GM12878 (cell line): ENCODE measurements at regions not wholly inside any gene's neighbourhood (a gene's known extent, or its start where the extent isn't known, plus 50 kb on each side); places are given as distances from the start of the nearest gene placed in this dataset.

Experiments
- ATAC-seq: fragments of 200-7000 bp; cut with Tn5 transposase; 3 replicates; pipeline ENCODE4 v1.9.1; 2020; ENCODE audit warnings: mild to moderate bottlenecking, moderate library complexity
- BruUV-seq: library from RNA; stranded (reverse); fragments of 400-500 nt; replicated peaks from 2 replicates; lab custom pipeline; 2021; lab: Mats Ljungman, UMichigan
- CTCF ChIA-PET: fragments of 300-600 bp; sonication (Branson Sonifier 250); formaldehyde crosslinking; extraction: SDS; loops from one replicate; lab custom pipeline; 2021; ENCODE audit warnings: inconsistent platforms; lab: Yijun Ruan, JAX
- POLR2A ChIA-PET: fragments of 350-600 bp; formaldehyde crosslinking; extraction: SDS; loops from one replicate; lab custom pipeline; 2021; ENCODE audit warnings: inconsistent platforms; lab: Charles Lee
- RAD21 ChIA-PET: fragments of 300-600 bp; sonication (Branson Sonifier 250); formaldehyde crosslinking; loops from one replicate; lab custom pipeline; 2023; ENCODE audit warnings: antibody characterized with exemption; ENCODE audit not compliant: unreplicated experiment; lab: Charles Lee
- SMC1A ChIA-PET: fragments of 300-600 bp; sonication (Branson Sonifier 250); formaldehyde crosslinking; loops from one replicate; lab custom pipeline; 2023; ENCODE audit not compliant: unreplicated experiment, uncharacterized antibody; lab: Charles Lee
- DNase-seq: peaks from one replicate; pipeline ENCODE4 v3.0.0-alpha.2; 2011; ENCODE audit warnings: low read depth, low spot score
- FAIRE-seq: peaks from 3 replicates; lab custom pipeline; 2011; peaks lifted over from hg19 to GRCh38; lab: Jason Lieb, UNC
- H2AFZ ChIP-seq: 2 replicates; pipeline ENCODE4 v1.6.0; 2011; ENCODE audit warnings: low read depth, low read length, control low read depth; ENCODE audit not compliant: control insufficient read depth
- H3K27ac ChIP-seq: 2 replicates; pipeline ENCODE4 v1.5.1; 2011; ENCODE audit warnings: control low read depth; ENCODE audit not compliant: control insufficient read depth, insufficient read depth
- H3K27me3 ChIP-seq, 2 experiments: replicated peaks in 1 of 2; 2 replicates each; pipeline versions ENCODE4 v1.6.0 to v1.6.1; 2011; ENCODE audit warnings: low read length in 1 of 2; ENCODE audit not compliant: control insufficient read depth in 2 of 2, insufficient read depth in 2 of 2
- H3K36me3 ChIP-seq, 2 experiments: 2 replicates each; pipeline ENCODE4 v1.5.1; 2011; ENCODE audit warnings: low read length in 1 of 2; ENCODE audit not compliant: control insufficient read depth in 2 of 2, insufficient read depth in 2 of 2
- H3K4me1 ChIP-seq: 2 replicates; pipeline ENCODE4 v1.6.1; 2011; ENCODE audit warnings: mild to moderate bottlenecking, low read length, moderate library complexity, mixed read lengths; ENCODE audit not compliant: control insufficient read depth, insufficient read depth
- H3K4me2 ChIP-seq: 2 replicates; pipeline ENCODE4 v1.6.0; 2011; ENCODE audit warnings: control low read depth; ENCODE audit not compliant: control insufficient read depth, insufficient read depth
- H3K4me3 ChIP-seq: fragments of 200-600 bp; sonication (generic); 2 replicates; pipeline ENCODE4 v1.5.1; 2016
- H3K79me2 ChIP-seq: 2 replicates; pipeline ENCODE4 v1.6.0; 2011; ENCODE audit warnings: low read length; ENCODE audit not compliant: control insufficient read depth, insufficient read depth
- H3K9ac ChIP-seq: 2 replicates; pipeline ENCODE4 v1.8.0; 2011; ENCODE audit warnings: low read length, control low read depth, mixed read lengths; ENCODE audit not compliant: control insufficient read depth, insufficient read depth
- H3K9me3 ChIP-seq: replicated peaks from 3 replicates; pipeline ENCODE4 v1.5.1; 2011; ENCODE audit warnings: mild to moderate bottlenecking, low read length; ENCODE audit not compliant: control insufficient read depth, insufficient read depth
- H4K20me1 ChIP-seq: 2 replicates; pipeline ENCODE4 v1.6.0; 2011; ENCODE audit not compliant: control insufficient read depth, insufficient read depth
- ASH2L ChIP-seq: fragments of 300-600, 200-600 bp; sonication (generic); IDR thresholded peaks from 2 replicates; pipeline ENCODE4 v1.6.1; 2017; ENCODE audit warnings: low read depth, mild to moderate bottlenecking, borderline replicate concordance
- BRCA1 ChIP-seq: IDR thresholded peaks from 2 replicates; pipeline ENCODE4 v1.6.1; 2011; ENCODE audit warnings: low read depth, low read length, improper control_type of control experiment
- CHD2 ChIP-seq: IDR thresholded peaks from 2 replicates; pipeline ENCODE4 v1.6.1; 2011; ENCODE audit warnings: low read depth, low read length, improper control_type of control experiment, borderline replicate concordance
- HSF1 ChIP-seq: fragments of 150-350 bp; IDR thresholded peaks from 2 replicates; pipeline ENCODE4 v1.6.1; 2014; ENCODE audit warnings: mild to moderate bottlenecking, low read depth, low read length
- NR2C2 ChIP-seq: IDR thresholded peaks from 2 replicates; pipeline ENCODE4 v1.6.1; 2011; ENCODE audit warnings: borderline replicate concordance, low read depth; ENCODE audit not compliant: control insufficient read depth, insufficient read length
- RAD51 ChIP-seq: fragments of 450-650 bp; IDR thresholded peaks from 2 replicates; pipeline ENCODE4 v1.6.1; 2016; ENCODE audit warnings: moderate library complexity, mild to moderate bottlenecking, inconsistent platforms
- SKIL ChIP-seq: fragments of 450-650 bp; IDR thresholded peaks from 2 replicates; pipeline ENCODE4 v1.6.1; 2017; ENCODE audit warnings: mild to moderate bottlenecking, low read depth, inconsistent platforms; ENCODE audit not compliant: poor library complexity, severe bottlenecking
- ZBTB33 ChIP-seq: fragments of 450-650 bp; IDR thresholded peaks from 2 replicates; pipeline ENCODE4 v1.6.1; 2017; ENCODE audit warnings: mild to moderate bottlenecking
- WGBS: methylation state at CpG from one replicate; pipeline ENCODE4 v1.1.6; 2016; ENCODE audit warnings: low lambda C conversion rate; ENCODE audit not compliant: insufficient replicate concordance, insufficient coverage; ENCODE audit errors: missing lambda C conversion rate; 5-methylcytosine and 5-hydroxymethylcytosine counted together
- in situ Hi-C: fragments of 300-500 bp; cut with MboI; formaldehyde crosslinking; loops from 9 replicates; pipeline ENCODE4 v1.14.3; 2018; ENCODE audit warnings: mixed read lengths
- intact Hi-C: fragments of 100-400 bp; cut with micrococcal nuclease; formaldehyde crosslinking; loops from one replicate; pipeline ENCODE4 v1.14.2; 2022; ENCODE audit not compliant: unreplicated experiment

GRCh38 chr13:99055281-99055680, 77.4 kb upstream of the DOCK9 start (continued):
- no peak for TF ChIP-seq SKIL
- no peak for TF ChIP-seq CHD2
- no peak for TF ChIP-seq BRCA1

GRCh38 chr13:99055735-99056134, 77.9 kb upstream of the DOCK9 start:
- no peak overlapping the region for H3K4me2 ChIP-seq
- ChIA-PET POLR2A (no interaction called here), CTCF (no interaction called here), RAD21 (no interaction called here), SMC1A (no interaction called here)
- no peaks in the 10 kb centered on the region for H3K9me3 ChIP-seq
- no peaks in the 10 kb centered on the region for H3K79me2 ChIP-seq
- H3K9ac ChIP-seq = no peak overlapping the region
- intact Hi-C loops (no loop called here), in situ Hi-C loops (no loop called here)
- no peaks in the 10 kb centered on the region for H4K20me1 ChIP-seq
- TF ChIP-seq RAD51 (no peak), ASH2L (no peak), HSF1 (no peak), NR2C2 (no peak), ZBTB33 (no peak)
- no peak overlapping the region for H3K4me3 ChIP-seq
- no peak for DNase-seq
- no TSS peak for BruUV-seq
- H2AFZ ChIP-seq = no peak overlapping the region
- peaks cover 5% of the 10 kb centered on the region; the same call in 1 of the 2 replicates for H3K4me1 ChIP-seq
- no peak for ATAC-seq
- no peak overlapping the region for H3K27ac ChIP-seq
- no peaks in the 10 kb centered on the region; a peak in 1 of 4 replicates for H3K27me3 ChIP-seq
- FAIRE-seq = no peak
- H3K36me3 ChIP-seq = no peaks in the 10 kb centered on the region
- 0% methylated on average over 1 of the region's 1 CpG for WGBS
